Glutamatergic neuron (in vitro differentiated cells): ENCODE measurements at regions not wholly inside any gene's neighbourhood (a gene's known extent, or its start where the extent isn't known, plus 50 kb on each side); places are given as distances from the start of the nearest gene placed in this dataset.
A peak's percentile ranks its signal among the peaks of the same experiment; 100 is the strongest.

Experiments
- DNase-seq: peaks from one replicate; pipeline ENCODE4 v3.0.0; 2022
- H3K27ac Mint-ChIP-seq: one replicate; pipeline ENCODE4 v1.8.0; 2020; ENCODE audit warnings: mild to moderate bottlenecking, mixed read lengths, inconsistent platforms; ENCODE audit not compliant: unreplicated experiment
- H3K27me3 Mint-ChIP-seq: one replicate; pipeline ENCODE4 v1.8.0; 2020; ENCODE audit warnings: mild to moderate bottlenecking, moderate library complexity, mixed read lengths, inconsistent platforms; ENCODE audit not compliant: unreplicated experiment
- H3K36me3 Mint-ChIP-seq: one replicate; pipeline ENCODE4 v1.8.0; 2020; ENCODE audit warnings: mild to moderate bottlenecking, mixed read lengths, inconsistent platforms; ENCODE audit not compliant: unreplicated experiment
- H3K4me1 Mint-ChIP-seq: one replicate; pipeline ENCODE4 v1.8.0; 2020; ENCODE audit warnings: mild to moderate bottlenecking, low read depth, mixed read lengths, inconsistent platforms; ENCODE audit not compliant: unreplicated experiment
- H3K4me3 Mint-ChIP-seq: one replicate; pipeline ENCODE4 v1.8.0; 2020; ENCODE audit warnings: mild to moderate bottlenecking, mixed read lengths, inconsistent platforms; ENCODE audit not compliant: unreplicated experiment
- H3K9me3 Mint-ChIP-seq: one replicate; pipeline ENCODE4 v1.8.0; 2020; ENCODE audit warnings: mild to moderate bottlenecking, moderate library complexity, mixed read lengths, inconsistent platforms; ENCODE audit not compliant: unreplicated experiment
- CTCF ChIP-seq: fragments of 200-600 bp; sonication (generic); IDR thresholded peaks from one replicate; pipeline ENCODE4 v1.5.0; 2021; ENCODE audit not compliant: partially characterized antibody, unreplicated experiment

GRCh38 chr13:59449750-59450149, 714.0 kb downstream of the DIAPH3 start:
- no peaks in the 10 kb centered on the region for H3K36me3 Mint-ChIP-seq
- DNase-seq, result no peak
- H3K4me1 Mint-ChIP-seq, result peaks cover 32% of the 10 kb centered on the region
- no peak overlapping the region for H3K4me3 Mint-ChIP-seq
- peaks cover 2% of the 10 kb centered on the region for H3K9me3 Mint-ChIP-seq
- no peak for TF ChIP-seq CTCF
- no peak overlapping the region for H3K27ac Mint-ChIP-seq
- no peaks in the 10 kb centered on the region for H3K27me3 Mint-ChIP-seq

GRCh38 chr13:59450229-59450628, 713.5 kb downstream of the DIAPH3 start:
- Mint-ChIP-seq H3K36me3 (no peaks in the 10 kb centered on the region), H3K27ac (no peak overlapping the region), H3K9me3 (peaks cover 2% of the 10 kb centered on the region), H3K4me1 (peaks cover 32% of the 10 kb centered on the region), H3K27me3 (no peaks in the 10 kb centered on the region), H3K4me3 (peak overlapping the region; percentile 7)
- TF ChIP-seq CTCF, result no peak
- DNase-seq, result no peak

GRCh38 chr13:59451236-59451635, 712.5 kb downstream of the DIAPH3 start:
- peaks cover 24% of the 10 kb centered on the region for H3K4me1 Mint-ChIP-seq
- TF ChIP-seq CTCF, result no peak
- H3K27me3 Mint-ChIP-seq, result peaks cover 2% of the 10 kb centered on the region
- no peak overlapping the region for H3K4me3 Mint-ChIP-seq
- no peak overlapping the region for H3K27ac Mint-ChIP-seq
- DNase-seq, result no peak
- H3K36me3 Mint-ChIP-seq, result no peaks in the 10 kb centered on the region
- H3K9me3 Mint-ChIP-seq, result peaks cover 2% of the 10 kb centered on the region

- H3K4me3 Mint-ChIP-seq, result peak overlapping the region; percentile 62
- peak; percentile 19 for DNase-seq
- peaks cover 23% of the 10 kb centered on the region for H3K4me1 Mint-ChIP-seq
- peaks cover 2% of the 10 kb centered on the region for H3K9me3 Mint-ChIP-seq
- peaks cover 2% of the 10 kb centered on the region for H3K27me3 Mint-ChIP-seq
- TF ChIP-seq CTCF, result no peak
- peak overlapping the region; percentile 60 for H3K27ac Mint-ChIP-seq
- H3K36me3 Mint-ChIP-seq, result no peaks in the 10 kb centered on the region
These were observed 711.4 kb downstream of the DIAPH3 start for GRCh38 chr13:59452189-59452890.

- Mint-ChIP-seq H3K4me3 (no peak overlapping the region), H3K27me3 (peaks cover 2% of the 10 kb centered on the region), H3K4me1 (peaks cover 4% of the 10 kb centered on the region), H3K9me3 (no peaks in the 10 kb centered on the region), H3K27ac (no peak overlapping the region), H3K36me3 (no peaks in the 10 kb centered on the region)
- no peak for DNase-seq
- TF ChIP-seq CTCF, result no peak
These were observed 704.7 kb downstream of the DIAPH3 start for GRCh38 chr13:59458908-59459579.
